A673 (cell line): ENCODE measurements at regions not wholly inside any gene's neighbourhood (a gene's known extent, or its start where the extent isn't known, plus 50 kb on each side); places are given as distances from the start of the nearest gene placed in this dataset.

Experiments
- CTCF ChIP-seq: fragments of 300-800, 200-600 bp; sonication (generic); conservative IDR thresholded peaks from 2 replicates; pipeline ENCODE4 v1.5.1; 2017; ENCODE audit warnings: low read depth, mild to moderate bottlenecking, antibody characterized with exemption, low read length, moderate library complexity, mixed read lengths
- EZH2 ChIP-seq: fragments of 200-600 bp; sonication (generic); IDR thresholded peaks from 2 replicates; pipeline ENCODE4 v1.6.1; 2017; ENCODE audit warnings: borderline replicate concordance, low read depth, mild to moderate bottlenecking, mixed read lengths, antibody characterized with exemption, low read length; ENCODE audit not compliant: poor library complexity, severe bottlenecking

GRCh38 chr5:84518862-84519261 lies 134.2 kb upstream of the EDIL3 start:
- TF ChIP-seq CTCF = no peak
- TF ChIP-seq EZH2 = no peak
